Heart left ventricle (tissue), 16 donors: ENCODE measurements at regions not wholly inside any gene's neighbourhood (a gene's known extent, or its start where the extent isn't known, plus 50 kb on each side); places are given as distances from the start of the nearest gene placed in this dataset.

Experiments
- ATAC-seq, 4 donors: fragments of 200-7000 bp; cut with Tn5 transposase; one replicate each; pipeline ENCODE4 v1.9.1; 2020 to 2022; ENCODE audit warnings: moderate library complexity in 4 of 4, mild to moderate bottlenecking in 3 of 4, moderate number of reproducible peaks in 1 of 4
- DNase-seq, 5 donors: peaks; one replicate each; pipeline ENCODE4 v3.0.0-alpha.2; 2020
- H3K27ac ChIP-seq, 12 donors: fragments of 200-600 bp; sonication (generic) in 4 of 12; one replicate each; pipeline versions ENCODE4 v1.5.0 to v1.8.0; 2016 to 2022; ENCODE audit warnings: mild to moderate bottlenecking in 2 of 12
- H3K27me3 ChIP-seq, 9 donors: fragments of 200-600 bp; sonication (generic) in 2 of 9; one replicate each; pipeline versions ENCODE4 v1.5.1 to v1.8.0; 2016 to 2022; ENCODE audit warnings: mild to moderate bottlenecking in 3 of 9
- H3K36me3 ChIP-seq, 9 donors: fragments of 200-600 bp; sonication (generic) in 2 of 9; one replicate each; pipeline versions ENCODE4 v1.5.0 to v1.8.0; 2018 to 2022; ENCODE audit warnings: mild to moderate bottlenecking in 2 of 9
- H3K4me1 ChIP-seq, 12 donors: fragments of 200-600 bp; sonication (generic) in 4 of 12; one replicate each; pipeline versions ENCODE4 v1.5.0 to v1.8.0; 2016 to 2022; ENCODE audit warnings: mild to moderate bottlenecking in 3 of 12
- H3K4me3 ChIP-seq, 12 donors: fragments of 200-600 bp; sonication (generic) in 4 of 12; one replicate each; pipeline versions ENCODE4 v1.5.0 to v1.8.0; 2017 to 2022; ENCODE audit warnings: mild to moderate bottlenecking in 9 of 12, moderate library complexity in 4 of 12
- H3K9me3 ChIP-seq, 12 donors: fragments of 200-600 bp; sonication (generic) in 4 of 12; one replicate each; pipeline versions ENCODE4 v1.5.0 to v1.8.0; 2016 to 2022; ENCODE audit warnings: mild to moderate bottlenecking in 1 of 12
- POLR2A ChIP-seq, 2 donors: fragments of 450-650 bp; IDR thresholded peaks; one replicate each; pipeline ENCODE4 v1.6.1; 2017; ENCODE audit warnings: antibody characterized with exemption in 2 of 2, mild to moderate bottlenecking in 2 of 2, moderate library complexity in 2 of 2
- WGBS, 4 donors: extraction: QIAGEN DNeasy Blood & Tissue Kit in 2 of 4; methylation state at CpG; one replicate each; pipeline versions ENCODE4 v1.1.5 to v1.1.7; 2013 to 2018; 5-methylcytosine and 5-hydroxymethylcytosine counted together
- intact Hi-C, 10 donors: fragments of 100-400 bp; cut with DNase I; formaldehyde crosslinking; loops; one replicate each; pipeline versions ENCODE4 v1.11.1 to v1.14.2; 2022
- TF ChIP-seq, protein P1 (sequence below), 12 donors: fragments of 200-600 bp; sonication (generic) in 4 of 12; IDR thresholded peaks; one replicate each; pipeline versions ENCODE4 v1.5.0 to v1.8.0; 2018 to 2022; ENCODE audit warnings: antibody characterized with exemption in 12 of 12, mild to moderate bottlenecking in 5 of 12
- donor health status: ischemic (EF 13 %, LVEDD 7.1; RV severe dilation, severe dysfunction).
- donor health status: healthy with polysubstance abuse.
- donor health status: DM: no; HTN: yes; CAD: no.
- donor health status: DM: no; HTN: no; CAD: no.
- donor health status: ischemic (EF 25% LVEDD 6.9; RV normal size, moderate dysfunction).
- donor health status: ischemic (EF 25% LVEDD 5.7; RV mildly dilated, moderate dysfunction).
- donor health status: healthy.
- donor health status: DM: yes; HTN: yes; CAD: no.
- donor health status: ischemic (EF 35%, LVEDD 5.7; RV mildly dilated, moderate dysfunction).
- donor health status: nonischemic (EF 11% LVEDD 7.7; RV severe dilation, severe dysfunction).
- donor health status: DM: yes; HTN: yes; CAD: no.
- donor health status: PGD.
- donor health status: ischemic (EF 29% LVEDD 5.4; RV normal size, mild dysfunction).
- donor health status: nonischemic (EF 23%, LVEDD 6.1; RV moderate dilation, normal function).

DNA sequence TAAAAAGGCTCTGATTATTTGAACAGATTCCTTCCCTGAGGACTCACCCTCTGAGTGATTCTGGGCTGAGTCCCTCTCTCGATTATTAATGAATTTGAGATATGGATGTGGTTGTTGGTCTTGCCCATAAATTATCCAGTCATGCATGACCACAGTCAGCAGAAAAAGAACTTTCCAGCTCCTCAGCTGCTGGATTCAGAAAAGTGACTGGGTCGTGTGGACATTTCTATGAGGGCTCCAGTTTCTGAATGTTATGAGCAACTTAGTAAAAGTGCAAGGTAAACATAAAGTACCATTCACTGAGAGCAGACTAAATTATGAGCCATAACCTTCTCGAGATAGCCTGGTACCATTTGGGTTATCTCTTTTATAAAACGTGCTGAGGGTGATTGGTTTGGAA, 100.1 kb upstream of the CLDN10 start:
- no peak overlapping the region for H3K27ac ChIP-seq
- H3K36me3 ChIP-seq = no peaks in the 10 kb centered on the region
- H3K27me3 ChIP-seq = peaks cover 0 to 11% (median 0%) of the 10 kb centered on the region in 9 donors
- H3K4me3 ChIP-seq = no peak overlapping the region
- peaks cover 0 to 5% (median 0%) of the 10 kb centered on the region in 12 donors for H3K4me1 ChIP-seq
- intact Hi-C loops = no loop called here
- H3K9me3 ChIP-seq = no peaks in the 10 kb centered on the region
- WGBS, 4 donors = 53 to 71% (median 66%) methylated on average over 4 of the region's 4 CpGs
- TF ChIP-seq POLR2A (IDR thresholded peaks at IDR 0.05) = no peak
- TF ChIP-seq, protein P1, sequence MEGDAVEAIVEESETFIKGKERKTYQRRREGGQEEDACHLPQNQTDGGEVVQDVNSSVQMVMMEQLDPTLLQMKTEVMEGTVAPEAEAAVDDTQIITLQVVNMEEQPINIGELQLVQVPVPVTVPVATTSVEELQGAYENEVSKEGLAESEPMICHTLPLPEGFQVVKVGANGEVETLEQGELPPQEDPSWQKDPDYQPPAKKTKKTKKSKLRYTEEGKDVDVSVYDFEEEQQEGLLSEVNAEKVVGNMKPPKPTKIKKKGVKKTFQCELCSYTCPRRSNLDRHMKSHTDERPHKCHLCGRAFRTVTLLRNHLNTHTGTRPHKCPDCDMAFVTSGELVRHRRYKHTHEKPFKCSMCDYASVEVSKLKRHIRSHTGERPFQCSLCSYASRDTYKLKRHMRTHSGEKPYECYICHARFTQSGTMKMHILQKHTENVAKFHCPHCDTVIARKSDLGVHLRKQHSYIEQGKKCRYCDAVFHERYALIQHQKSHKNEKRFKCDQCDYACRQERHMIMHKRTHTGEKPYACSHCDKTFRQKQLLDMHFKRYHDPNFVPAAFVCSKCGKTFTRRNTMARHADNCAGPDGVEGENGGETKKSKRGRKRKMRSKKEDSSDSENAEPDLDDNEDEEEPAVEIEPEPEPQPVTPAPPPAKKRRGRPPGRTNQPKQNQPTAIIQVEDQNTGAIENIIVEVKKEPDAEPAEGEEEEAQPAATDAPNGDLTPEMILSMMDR (IDR thresholded peaks at IDR 0.05) = no peak
- no peak for DNase-seq
- no peak for ATAC-seq

DNA sequence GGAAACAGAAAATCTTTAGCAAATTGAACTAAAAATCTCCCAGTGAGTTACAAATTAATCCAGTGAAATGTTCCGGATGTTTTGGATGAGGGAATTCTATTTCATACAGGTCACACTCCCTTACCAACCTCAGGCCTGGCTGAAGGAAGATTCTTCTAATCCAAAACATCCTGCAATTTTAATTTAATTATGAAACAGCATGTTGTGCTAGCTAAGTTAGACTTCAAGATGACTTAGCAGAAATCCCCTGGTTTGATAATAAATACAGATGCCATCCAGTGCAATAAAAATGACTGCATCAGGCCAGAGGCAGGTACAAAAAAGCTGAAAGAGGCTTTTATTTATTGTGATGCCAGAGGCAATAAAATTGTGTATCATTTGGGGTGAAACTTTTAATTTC, 96.7 kb upstream of the CLDN10 start:
- Histone ChIP-seq H3K4me1 (peaks cover 0 to 5% (median 0%) of the 10 kb centered on the region in 12 donors), H3K36me3 (no peaks in the 10 kb centered on the region), H3K9me3 (peaks cover 0 to 12% (median 0%) of the 10 kb centered on the region in 12 donors), H3K27me3 (peaks cover 0 to 5% (median 0%) of the 10 kb centered on the region in 9 donors), H3K27ac (no peak overlapping the region), H3K4me3 (no peak overlapping the region)
- no peak for ATAC-seq
- intact Hi-C loops = no loop called here
- WGBS, 4 donors = 43 to 62% (median 52%) methylated on average over 1 of the region's 1 CpG
- DNase-seq = no peak
- no peak for TF ChIP-seq POLR2A (IDR thresholded peaks at IDR 0.05)
- TF ChIP-seq, protein P1 (IDR thresholded peaks at IDR 0.05) = no peak

DNA sequence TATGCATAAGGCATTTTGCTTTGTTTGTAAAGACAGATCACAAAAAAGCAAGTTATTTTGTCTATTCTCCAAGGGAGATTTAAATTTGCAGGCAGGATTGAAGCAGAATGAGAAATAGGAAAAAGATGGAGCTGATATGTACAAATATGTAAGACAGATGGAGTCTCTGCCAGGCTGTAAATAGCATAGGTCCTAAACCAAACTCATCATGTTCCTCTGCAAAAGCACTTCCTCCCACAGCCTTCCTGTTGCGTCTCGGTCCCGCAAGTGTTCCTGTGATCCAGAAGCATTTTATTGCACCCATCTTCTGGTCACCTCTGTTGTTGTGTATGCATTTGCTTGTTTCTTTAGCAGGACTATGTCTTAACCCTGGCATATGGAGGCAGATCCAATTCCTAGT, 95.7 kb upstream of the CLDN10 start:
- TF ChIP-seq POLR2A (IDR thresholded peaks at IDR 0.05) = no peak
- TF ChIP-seq, protein P1 (IDR thresholded peaks at IDR 0.05) = no peak
- Histone ChIP-seq H3K4me3 (no peak overlapping the region), H3K27me3 (peaks cover 0 to under 1% (median 0%) of the 10 kb centered on the region in 9 donors), H3K36me3 (no peaks in the 10 kb centered on the region), H3K9me3 (peaks cover 0 to 12% (median 0%) of the 10 kb centered on the region in 12 donors), H3K27ac (no peak overlapping the region), H3K4me1 (peaks cover 0 to 5% (median 0%) of the 10 kb centered on the region in 12 donors)
- ATAC-seq (no peak), DNase-seq (no peak)
- intact Hi-C loops = no loop called here
- 33 to 78% (median 50%) methylated on average over 3 of the region's 3 CpGs for WGBS, 4 donors

DNA sequence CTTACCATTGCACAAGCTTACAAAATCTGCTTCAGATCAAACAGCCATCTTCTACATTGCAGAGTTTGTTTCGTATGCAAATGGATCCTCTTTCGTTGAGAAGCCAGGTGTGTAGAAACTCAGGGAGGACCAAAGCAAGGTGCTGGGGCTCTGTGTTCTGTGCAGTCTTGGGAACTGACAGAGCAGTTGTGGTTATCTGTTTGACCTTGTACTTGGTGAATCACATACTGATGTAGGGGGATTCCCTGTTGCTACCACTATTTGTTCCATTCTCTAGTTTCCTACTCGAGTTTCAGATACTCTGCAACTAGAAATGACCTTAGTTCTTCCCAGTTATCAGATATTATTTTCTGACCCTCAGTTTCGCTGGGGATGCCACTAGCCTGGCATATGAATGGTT, 95.2 kb upstream of the CLDN10 start:
- DNase-seq (no peak), ATAC-seq (no peak)
- H3K4me1 ChIP-seq = peaks cover 0 to 5% (median 0%) of the 10 kb centered on the region in 12 donors
- no peak for TF ChIP-seq POLR2A (IDR thresholded peaks at IDR 0.05)
- TF ChIP-seq, protein P1 (IDR thresholded peaks at IDR 0.05) = no peak
- H3K27me3 ChIP-seq = no peaks in the 10 kb centered on the region
- H3K36me3 ChIP-seq = no peaks in the 10 kb centered on the region
- no peak overlapping the region for H3K4me3 ChIP-seq
- no peak overlapping the region for H3K27ac ChIP-seq
- 74 to 78% (median 76%) methylated on average over 4 of the region's 4 CpGs for WGBS, 4 donors
- intact Hi-C loops = no loop called here
- H3K9me3 ChIP-seq = peaks cover 0 to 12% (median 0%) of the 10 kb centered on the region in 12 donors
